ENCODE measurements at regions not wholly inside any gene's neighbourhood (a gene's known extent, or its start where the extent isn't known, plus 50 kb on each side); places are given as distances from the start of the nearest gene placed in this dataset.

GRCh38 chr6:112743323-112743722, 396.2 kb downstream of the RFPL4B start:
- ChIA-PET CTCF (no interaction called here), POLR2A (no interaction called here)
- no peak for TF ChIP-seq CTCF (IDR thresholded peaks at IDR 0.05; ENCODE audit: insufficient read depth, low read length, missing control alignments)
- DNase-seq (ENCODE audit: low read depth, low spot score), result no peak
- no peak overlapping the region for H3K4me3 ChIP-seq (ENCODE audit: low read depth, low read length)

- no peak for TF ChIP-seq CTCF (IDR thresholded peaks at IDR 0.05; ENCODE audit: insufficient read depth, low read length, missing control alignments)
- no peak overlapping the region for H3K4me3 ChIP-seq (ENCODE audit: low read depth, low read length)
- POLR2A ChIA-PET, result no interaction called here
- DNase-seq (ENCODE audit: low read depth, low spot score), result no peak
- CTCF ChIA-PET, result no interaction called here
Observed at GRCh38 chr6:112744827-112745226, 397.7 kb downstream of the RFPL4B start.

- DNase-seq (ENCODE audit: low read depth, low spot score), result no peak
- ChIA-PET CTCF (interaction anchor here (2.4 kb wide), 1 partner anchor 10 kb away, joined by 6 read pairs; no protein-coding TSS in a partner anchor), POLR2A (no interaction called here)
- no peak for TF ChIP-seq CTCF (IDR thresholded peaks at IDR 0.05; ENCODE audit: insufficient read depth, low read length, missing control alignments)
- H3K4me3 ChIP-seq (ENCODE audit: low read depth, low read length), result no peak overlapping the region
Observed at GRCh38 chr6:112745765-112746164, 398.6 kb downstream of the RFPL4B start.

GRCh38 chr6:112749673-112750072, 402.5 kb downstream of the RFPL4B start:
- TF ChIP-seq CTCF (IDR thresholded peaks at IDR 0.05; ENCODE audit: insufficient read depth, low read length, missing control alignments), result no peak

GRCh38 chr6:112752305-112752704, 405.2 kb downstream of the RFPL4B start:
- POLR2A ChIA-PET, result no interaction called here
- no peak overlapping the region for H3K4me3 ChIP-seq (ENCODE audit: low read depth, low read length)
- CTCF ChIA-PET, result interaction anchor here (0.9 to 1.6 kb wide), 2 partner anchors 11 to 572 kb away, joined by 3 read pairs; no protein-coding TSS in a partner anchor
- no peak for DNase-seq (ENCODE audit: low read depth, low spot score)
- TF ChIP-seq CTCF (IDR thresholded peaks at IDR 0.05; ENCODE audit: insufficient read depth, low read length, missing control alignments), result no peak

More at GRCh38 chr6:112749673-112750072, 402.5 kb downstream of the RFPL4B start:
- no peak for DNase-seq (ENCODE audit: low read depth, low spot score)
- H3K4me3 ChIP-seq (ENCODE audit: low read depth, low read length), result no peak overlapping the region
- POLR2A ChIA-PET, result no interaction called here
- CTCF ChIA-PET, result no interaction called here

- ChIA-PET CTCF (interaction anchor here (1.6 kb wide), 1 partner anchor 572 kb away, joined by 3 read pairs; no protein-coding TSS in a partner anchor), POLR2A (interaction anchor here (0.7 kb wide), 1 partner anchor 129 kb away, joined by 3 read pairs; no protein-coding TSS in a partner anchor)
- no peak for TF ChIP-seq CTCF (IDR thresholded peaks at IDR 0.05; ENCODE audit: insufficient read depth, low read length, missing control alignments)
- no peak overlapping the region for H3K4me3 ChIP-seq (ENCODE audit: low read depth, low read length)
- no peak for DNase-seq (ENCODE audit: low read depth, low spot score)
Observed at GRCh38 chr6:112752791-112753190, 405.7 kb downstream of the RFPL4B start.
